GM18861 (cell line): ENCODE measurements at regions not wholly inside any gene's neighbourhood (a gene's known extent, or its start where the extent isn't known, plus 50 kb on each side); places are given as distances from the start of the nearest gene placed in this dataset.
"Not testable (repeated sequence)": the region's sequence is repeated elsewhere in the genome, so short reads cannot be mapped to it uniquely, and the experiment has no call there.

Experiments
- ATAC-seq: cut with Tn5 transposase; IDR thresholded peaks from one replicate; pipeline ENCODE4 v1.9.1; 2021; ENCODE audit not compliant: unreplicated experiment

DNA sequence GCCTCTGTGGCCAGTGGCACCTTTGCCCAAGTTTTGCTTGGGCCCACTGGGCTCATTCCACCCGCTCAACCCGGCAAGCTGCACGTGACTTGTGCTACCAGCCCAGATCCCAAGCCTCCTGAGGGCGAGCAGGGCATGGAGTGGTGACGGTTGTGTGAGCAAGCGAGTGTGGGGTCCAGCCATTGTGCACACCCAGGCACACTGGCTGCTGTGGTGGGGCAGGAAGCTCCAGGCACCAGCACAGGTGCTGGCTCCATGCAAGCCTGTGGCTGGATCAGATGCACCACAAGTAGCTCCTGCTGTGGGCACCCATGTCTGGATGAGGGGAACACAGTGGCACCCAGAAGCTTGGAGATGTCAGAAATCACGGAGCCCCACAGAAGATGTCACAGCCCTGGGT is 557.0 kb upstream of the GNPDA2 start:
- ATAC-seq, result no peak

DNA sequence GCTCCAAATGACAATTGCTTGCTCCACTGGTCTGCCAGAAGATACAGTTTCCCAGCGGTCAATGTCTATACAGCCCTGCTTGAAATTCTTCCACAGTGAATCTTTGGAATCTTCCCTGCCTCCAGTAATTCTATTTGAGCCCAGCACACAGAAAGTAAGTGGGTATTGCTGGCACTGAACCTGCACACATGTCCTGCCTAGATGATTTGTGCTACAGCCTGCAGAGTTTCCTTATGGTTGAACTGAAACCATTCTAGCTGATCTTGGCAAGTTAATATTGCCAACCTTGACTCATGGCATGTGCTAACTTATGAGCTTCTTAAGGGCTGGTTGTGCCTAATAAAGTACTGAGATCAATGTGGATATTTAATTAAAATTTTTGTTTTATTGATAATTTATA is 553.8 kb upstream of the GNPDA2 start:
- no peak for ATAC-seq

DNA sequence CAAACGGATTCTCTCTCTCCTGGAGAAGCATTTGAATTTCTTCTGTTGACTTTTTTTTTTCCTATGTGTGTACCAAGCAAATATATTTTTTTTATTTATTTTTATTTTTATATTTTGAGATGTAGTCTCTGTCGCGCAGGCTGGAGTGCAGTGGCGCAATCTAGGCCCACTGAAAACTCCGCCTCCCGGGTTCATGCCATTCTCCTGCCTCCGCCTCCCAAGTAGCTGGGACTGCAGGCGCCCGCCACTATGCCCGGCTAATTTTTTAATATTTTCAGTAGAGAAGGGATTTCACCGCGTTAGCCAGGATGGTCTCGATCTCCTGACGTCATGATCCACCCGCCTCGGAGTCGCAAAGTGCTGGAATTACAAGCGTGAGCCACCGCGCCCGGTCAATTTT is 549.5 kb upstream of the GNPDA2 start:
- ATAC-seq, result no peak

DNA sequence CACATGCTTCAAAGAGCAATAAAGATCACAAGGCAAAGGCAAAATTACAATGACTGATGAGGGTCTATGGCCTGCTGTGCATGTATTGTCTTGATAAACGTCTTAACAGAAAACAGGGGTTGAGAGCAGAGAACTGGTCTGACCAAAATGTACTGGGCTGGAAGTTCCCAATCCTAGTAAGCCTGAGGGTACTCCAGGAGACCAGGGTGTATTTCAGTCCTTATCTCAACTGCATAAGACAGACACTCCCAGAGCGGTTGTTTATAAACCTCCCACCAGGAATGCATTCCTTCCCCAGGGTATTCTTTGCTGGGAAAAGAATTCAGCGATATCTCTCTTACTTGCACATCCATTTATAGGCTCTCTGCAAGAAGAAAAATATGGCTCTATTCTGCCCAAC is 521.8 kb upstream of the GNPDA2 start:
- ATAC-seq, result not testable (repeated sequence)

DNA sequence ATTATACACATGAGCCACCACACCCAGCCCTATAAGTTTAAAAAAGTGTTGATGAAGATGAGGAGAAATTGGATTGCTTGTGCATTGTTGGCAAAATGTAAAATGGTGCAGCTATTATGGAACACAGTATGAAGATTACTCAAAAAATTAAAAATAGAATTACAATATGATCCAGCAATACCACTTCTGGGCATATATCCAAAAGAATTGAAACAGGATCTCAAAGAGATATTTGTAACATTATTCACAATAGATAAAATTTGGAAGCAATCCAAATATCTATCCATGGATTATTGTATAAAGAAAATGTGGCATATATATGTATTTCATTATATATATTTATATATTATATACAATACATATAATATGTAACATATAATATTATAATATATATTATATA is 515.6 kb upstream of the GNPDA2 start:
- ATAC-seq, result no peak

DNA sequence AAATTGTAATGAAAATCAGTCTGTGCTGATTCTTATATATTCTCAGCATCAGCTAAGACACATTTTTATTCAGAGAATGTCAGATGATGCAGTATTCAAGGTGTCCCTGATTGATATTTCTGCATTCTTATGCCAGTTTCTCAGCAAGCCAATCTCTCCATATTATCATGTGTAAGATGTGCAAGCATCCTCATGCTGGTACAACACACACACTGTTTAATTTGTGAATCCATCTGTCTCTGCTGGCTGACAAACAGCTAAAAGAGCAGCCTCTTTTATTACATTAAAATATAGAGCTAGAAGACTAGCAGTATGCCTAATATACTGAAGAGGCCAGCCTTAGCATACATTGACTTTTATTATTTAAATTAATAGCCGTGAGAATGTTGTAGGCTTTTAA is 502.9 kb upstream of the GNPDA2 start:
- no peak for ATAC-seq

DNA sequence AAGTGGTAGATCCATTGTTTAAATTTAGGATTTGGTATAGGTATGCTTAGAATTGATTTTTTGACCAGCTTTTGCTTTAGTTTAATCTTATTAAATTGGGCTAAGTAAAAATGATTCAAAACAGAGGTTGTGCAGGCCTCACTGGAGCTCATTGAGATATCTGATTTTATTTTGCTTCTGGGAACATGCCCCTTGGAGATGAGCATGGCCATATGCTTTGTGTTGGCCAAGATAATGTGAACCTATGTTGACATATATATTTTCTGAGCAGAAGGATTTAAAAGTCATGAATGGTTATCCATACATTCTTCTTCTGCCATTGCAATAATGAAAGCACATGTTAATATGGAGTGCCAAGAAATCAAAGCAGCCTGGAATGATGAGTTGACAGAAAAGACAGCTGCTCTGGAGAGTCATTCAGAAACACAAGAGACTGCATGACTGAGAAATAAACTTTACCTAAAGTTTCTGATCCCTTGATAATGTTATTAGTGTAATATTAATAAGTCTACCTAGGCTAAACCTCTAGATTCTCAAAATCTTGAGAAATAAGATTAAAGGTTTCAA is 489.7 kb upstream of the GNPDA2 start:
- no peak for ATAC-seq

DNA sequence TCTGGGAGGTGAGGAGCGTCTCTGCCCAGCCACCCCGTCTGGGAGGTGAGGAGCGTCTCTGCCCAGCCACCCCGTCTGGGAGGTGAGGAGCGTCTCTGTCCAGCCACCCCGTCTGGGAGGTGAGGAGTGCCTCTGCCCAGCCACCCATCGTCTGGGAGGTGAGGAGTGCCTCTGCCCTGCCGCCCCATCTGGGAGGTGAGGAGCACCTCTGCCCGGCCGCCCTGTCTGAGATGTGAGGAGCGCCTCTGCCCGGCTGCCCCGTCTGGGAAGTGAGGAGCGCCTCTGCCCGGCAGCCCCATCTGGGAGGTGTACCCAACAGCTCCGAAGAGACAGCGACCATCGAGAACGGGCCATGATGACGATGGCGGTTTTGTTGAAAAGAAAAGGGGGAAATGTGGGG is 482.1 kb upstream of the GNPDA2 start:
- ATAC-seq, result not testable (repeated sequence)

DNA sequence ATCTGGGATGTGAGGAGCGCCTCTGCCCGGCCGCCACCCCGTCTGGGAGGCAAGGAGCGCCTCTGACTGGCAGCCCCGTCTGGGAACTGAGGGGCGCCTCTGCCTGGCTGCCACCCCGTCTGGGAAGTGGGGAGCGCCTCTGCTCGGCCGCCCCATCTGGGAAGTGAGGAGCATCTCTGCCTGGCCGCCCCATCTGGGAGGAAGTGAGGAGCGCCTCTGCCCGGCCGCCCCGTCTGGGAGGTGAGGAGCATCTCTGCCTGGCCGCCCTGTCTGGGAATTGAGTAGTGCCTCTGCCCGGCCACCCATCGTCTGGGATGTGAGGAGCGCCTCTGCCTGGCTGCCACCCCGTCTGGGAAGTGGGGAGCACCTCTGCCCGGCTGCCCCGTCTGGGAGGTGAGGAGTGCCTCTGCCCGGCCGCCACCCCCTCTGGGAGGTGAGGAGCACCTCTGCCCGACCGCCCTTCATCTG is 481.5 kb upstream of the GNPDA2 start:
- not testable (repeated sequence) for ATAC-seq

DNA sequence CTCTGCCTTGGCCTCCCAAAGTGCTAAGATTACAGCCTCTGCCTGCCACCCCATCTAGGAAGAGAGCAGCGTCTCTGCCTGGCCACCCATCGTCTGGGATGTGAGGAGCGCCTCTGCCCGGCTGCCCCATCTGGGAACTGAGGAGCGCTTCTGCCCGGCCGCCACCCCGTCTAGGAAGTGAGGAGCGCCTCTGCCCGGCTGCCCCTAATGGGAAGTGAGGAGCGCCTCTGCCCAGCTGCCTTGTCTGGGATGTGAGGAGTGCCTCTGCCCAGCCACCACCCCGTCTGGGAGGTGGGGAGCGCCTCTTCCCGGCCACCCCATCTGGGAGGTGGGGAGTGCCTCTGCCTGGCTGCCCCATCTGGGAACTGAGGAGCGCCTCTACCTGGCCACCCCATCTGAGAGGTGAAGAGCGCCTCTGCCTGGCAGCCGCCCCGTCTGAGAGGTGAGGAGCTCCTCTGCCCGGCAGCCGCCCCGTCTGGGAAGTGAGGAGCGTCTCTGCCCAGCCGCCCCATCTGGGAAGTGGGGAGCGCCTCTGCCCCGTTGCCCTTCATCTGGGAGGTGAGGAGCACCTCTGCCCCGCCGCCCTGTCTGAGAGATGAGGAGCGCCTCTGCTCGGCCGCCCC is 481.0 kb upstream of the GNPDA2 start:
- ATAC-seq, result not testable (repeated sequence)

DNA sequence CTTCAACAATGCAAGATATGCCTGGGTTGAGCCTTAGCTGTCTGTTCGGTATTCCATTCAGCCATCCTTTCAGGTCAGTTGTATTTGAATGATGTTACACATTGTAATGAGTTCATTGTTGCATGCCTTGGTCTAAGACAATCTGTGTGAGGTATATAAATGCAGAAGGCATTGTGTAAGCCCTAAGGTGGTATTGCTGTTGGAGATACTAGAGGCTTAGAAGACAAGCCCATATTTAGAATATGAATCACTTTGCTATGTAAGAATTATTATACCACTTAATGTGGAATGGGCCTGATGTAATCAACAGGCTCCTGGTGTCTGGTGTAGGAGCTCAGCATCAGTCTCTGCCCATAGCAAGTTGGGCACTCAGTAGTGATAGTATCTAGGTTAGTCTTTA is 473.4 kb upstream of the GNPDA2 start:
- ATAC-seq, result no peak

DNA sequence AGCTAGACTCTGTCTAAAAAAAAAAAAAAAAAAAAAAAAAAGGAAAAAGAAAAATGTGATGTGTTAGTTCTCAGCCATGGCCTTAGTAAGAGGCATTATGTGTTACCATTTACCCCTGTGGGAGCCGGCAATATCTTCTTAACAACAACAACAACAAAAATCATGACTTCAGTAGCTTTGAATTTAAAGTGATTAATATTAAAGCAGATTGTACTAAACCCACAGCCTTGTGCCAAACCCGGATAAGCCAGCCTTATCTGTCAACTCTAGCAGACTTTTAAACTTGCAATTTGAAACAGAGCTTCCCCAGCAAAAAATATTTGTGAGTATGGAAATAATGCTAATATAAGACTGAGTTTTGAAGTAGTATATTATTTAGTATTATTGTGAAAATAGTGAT is 462.1 kb upstream of the GNPDA2 start:
- ATAC-seq, result no peak

DNA sequence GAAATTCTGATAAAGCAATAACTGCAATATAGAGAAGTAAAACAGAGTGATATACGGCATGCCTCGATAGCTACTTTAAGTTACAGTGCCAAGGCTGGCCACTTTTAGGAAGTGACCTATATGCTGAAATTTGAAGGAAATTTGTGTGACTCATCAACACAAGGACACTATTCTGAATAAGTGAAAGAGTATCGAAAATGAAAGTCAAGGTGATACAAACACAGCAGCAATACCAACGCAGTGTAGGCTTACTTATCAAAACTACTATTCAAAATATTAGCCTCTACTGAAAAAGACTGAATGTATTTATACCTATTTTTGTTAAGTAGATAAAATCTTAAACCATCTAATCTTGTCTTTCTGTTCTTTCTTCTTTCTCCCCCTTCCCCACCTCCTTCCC is 459.9 kb upstream of the GNPDA2 start:
- no peak for ATAC-seq

DNA sequence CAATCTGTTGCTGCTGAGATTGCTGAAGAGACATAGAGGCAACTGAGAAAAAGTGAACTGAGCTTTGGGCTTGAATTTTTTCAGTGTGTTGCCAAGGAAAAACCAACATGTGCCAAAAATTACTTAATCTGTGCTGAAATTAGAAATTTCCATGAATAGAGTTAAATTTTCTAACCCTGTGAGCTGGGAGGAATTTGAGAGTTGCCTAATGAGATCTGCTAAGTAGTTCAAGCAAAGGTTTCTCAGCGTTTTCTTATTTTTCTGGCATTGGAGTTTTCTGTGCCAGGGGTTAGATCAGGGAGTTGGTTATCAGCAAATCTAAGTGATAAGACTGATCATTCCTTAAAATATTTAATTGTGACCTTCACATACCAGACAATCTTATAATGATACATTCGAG is 457.5 kb upstream of the GNPDA2 start:
- no peak for ATAC-seq

DNA sequence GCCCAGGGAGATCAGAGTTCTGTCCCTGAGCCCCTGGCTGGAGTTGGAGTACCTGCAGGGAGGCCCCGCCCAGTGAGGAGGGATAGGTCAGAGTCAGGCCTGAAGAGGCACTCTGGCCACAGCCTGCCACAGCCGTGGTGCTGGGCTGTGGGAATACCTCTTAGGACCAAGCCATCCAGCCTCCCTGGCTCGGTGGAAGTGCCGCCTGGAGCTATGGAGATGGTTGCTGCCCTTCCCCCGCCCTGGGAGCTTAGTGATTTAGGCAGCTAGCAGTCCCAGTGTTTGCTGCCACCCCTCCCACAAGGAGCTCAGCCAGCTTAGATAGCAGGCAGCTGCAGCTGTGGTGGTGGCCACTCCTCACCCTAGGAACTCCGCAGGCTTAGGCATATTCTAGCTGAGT is 446.3 kb upstream of the GNPDA2 start:
- ATAC-seq, result no peak

DNA sequence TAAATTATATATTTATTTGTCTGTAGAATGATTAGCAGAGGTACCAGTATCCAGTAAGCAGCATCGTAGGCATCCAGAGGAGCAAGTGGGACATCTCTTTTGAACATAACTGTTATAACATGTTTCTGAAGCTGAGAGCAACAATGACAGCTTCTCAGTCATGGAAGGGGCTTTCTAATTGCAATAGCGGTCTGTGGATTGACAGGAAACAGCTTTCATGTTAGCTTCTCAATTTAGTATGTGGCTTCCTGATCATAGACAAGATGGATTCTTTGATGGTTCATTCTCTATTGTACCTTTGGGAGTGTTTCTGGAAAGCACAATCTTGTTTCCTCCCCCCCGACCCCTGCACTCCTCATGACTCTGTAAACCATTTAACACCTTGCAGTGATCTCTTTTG is 434.6 kb upstream of the GNPDA2 start:
- no peak for ATAC-seq

DNA sequence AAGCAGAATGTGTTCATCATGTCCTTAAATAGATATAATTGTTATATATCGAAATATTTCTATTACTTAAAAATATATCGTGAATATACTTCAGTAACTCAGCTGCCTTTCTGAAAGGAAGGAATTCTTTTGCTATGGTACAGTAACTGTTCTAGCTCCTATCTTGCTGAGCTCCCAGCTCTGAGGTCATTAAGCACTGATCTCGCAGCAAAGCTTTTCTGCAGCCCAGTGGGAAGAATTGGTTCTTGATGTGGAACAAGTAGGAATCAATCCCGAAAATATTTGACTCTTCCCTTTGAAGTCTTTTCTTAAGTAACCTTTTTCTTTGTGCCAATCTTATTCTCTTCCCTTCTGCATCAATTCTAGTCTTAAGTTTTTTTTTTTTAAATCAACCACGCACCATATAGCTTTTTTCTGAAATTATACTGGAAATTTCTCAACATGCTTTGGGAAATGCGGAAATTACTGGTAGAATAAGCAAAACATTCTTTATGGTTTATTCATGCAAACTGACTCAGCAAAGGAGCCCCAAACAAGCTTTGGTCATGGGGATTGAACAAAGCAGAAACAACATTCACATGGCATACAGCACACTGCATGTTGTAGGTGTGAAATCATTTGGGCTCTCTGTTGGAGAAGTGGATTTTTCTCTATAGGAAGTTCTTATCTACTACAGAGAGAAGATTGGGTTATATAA is 428.9 kb upstream of the GNPDA2 start:
- no peak for ATAC-seq

DNA sequence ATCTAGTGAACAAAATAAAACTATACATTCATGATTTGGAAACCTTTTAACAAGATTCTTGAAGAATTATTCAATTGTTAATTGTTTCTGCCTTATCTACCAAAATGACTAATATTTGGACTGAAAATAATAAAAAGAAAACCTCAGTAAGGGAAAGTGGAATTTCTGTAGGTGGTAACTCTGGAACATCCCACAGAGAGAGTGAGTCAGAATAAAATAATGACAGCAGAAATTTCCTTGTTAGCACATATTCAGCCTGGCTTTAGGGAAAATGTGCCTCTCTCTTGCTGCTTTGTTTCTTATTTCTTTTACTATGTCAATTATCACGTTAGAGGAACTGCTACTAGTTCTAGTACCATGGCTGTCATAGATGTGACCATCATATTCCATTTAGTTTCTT is 421.5 kb upstream of the GNPDA2 start:
- no peak for ATAC-seq

DNA sequence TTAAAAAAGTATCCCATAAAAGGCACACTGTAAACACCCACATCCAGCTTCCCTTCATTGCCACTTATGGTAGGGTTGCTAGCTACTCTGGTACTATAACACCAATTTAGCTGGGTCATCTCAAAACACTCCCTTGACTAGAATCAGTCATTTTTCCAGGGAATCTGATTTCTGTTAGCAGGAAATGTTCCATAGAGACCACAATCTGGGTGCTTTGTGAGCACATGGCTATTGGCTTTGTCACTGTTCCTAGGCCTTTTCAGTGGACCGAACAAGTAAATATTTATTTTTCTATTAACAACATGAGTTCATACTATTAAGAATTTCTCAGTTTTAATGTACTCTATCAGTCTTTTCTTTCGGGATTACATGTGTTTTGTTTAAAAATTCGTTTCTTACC is 404.7 kb upstream of the GNPDA2 start:
- no peak for ATAC-seq

DNA sequence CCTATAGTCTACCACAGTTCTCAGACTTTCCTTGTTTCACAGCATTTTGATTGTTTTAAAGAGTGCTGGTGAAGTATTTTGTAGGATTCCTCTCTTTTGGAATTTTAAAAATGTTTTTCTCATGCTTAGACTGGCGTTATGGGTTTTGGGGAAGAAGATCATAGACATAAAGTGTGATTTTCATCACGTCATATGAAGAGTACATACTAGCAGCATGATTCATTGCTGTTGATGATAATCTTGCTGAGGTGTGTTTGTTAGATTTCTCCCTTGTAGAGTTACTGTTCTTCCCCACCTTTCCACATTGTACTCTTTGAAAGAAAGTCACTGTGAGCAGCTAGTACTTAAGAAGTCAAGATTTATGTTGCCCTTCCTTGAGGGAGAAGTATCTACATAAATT is 396.1 kb upstream of the GNPDA2 start:
- ATAC-seq, result no peak

DNA sequence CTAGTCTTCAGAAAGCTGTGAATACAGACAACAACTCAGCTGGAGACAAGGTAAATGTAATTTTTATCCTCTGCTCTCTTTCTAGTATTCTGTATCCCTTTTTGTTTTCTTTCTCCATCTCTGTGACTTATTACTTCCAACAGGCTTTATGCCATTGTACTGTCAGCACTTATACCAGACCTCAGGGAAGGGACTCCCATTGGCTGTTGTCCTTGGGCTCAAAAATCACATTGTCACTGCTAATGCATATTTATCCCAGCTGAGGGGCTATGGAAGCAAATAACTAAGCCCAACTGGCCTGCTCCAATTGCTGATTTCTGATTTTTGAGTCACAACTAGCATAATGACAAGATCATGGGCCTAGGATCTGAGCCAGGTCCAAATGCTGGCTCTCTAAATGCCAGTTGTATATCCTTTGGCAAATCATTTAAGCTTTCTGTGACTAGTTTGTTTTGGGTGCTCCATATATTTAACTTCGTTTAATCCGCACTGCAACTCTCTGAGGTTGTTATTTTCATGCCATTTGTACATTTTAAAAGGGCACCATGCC is 395.1 kb upstream of the GNPDA2 start:
- ATAC-seq, result no peak

DNA sequence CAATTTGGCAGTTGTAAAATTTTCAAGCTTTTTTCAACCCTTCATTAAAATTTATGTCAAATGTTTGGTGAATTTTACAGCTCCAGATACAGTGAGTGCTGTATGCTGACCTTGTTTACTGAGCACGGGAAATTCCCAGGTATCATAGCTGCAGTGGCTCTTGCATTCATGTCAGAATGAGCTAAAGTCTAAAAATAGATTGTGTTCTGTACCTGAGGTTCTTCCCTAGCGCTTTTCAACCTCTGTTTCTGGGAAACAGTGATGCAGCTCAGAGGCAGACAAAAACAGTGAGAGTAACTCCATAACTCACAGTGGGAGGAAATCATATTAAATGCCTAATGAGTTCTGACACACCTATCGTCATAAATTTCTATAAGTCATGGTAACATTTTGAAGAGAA is 393.8 kb upstream of the GNPDA2 start:
- no peak for ATAC-seq
